NCI-H69 (cell line): ENCODE measurements at regions not wholly inside any gene's neighbourhood (a gene's known extent, or its start where the extent isn't known, plus 50 kb on each side); places are given as distances from the start of the nearest gene placed in this dataset.
"Not testable (repeated sequence)": the region's sequence is repeated elsewhere in the genome, so short reads cannot be mapped to it uniquely, and the experiment has no call there.

ENCODE experiments used
- DNase-seq: peaks from one replicate; lab custom pipeline; 2025; lab: John Stamatoyannopoulos, UW

DNA sequence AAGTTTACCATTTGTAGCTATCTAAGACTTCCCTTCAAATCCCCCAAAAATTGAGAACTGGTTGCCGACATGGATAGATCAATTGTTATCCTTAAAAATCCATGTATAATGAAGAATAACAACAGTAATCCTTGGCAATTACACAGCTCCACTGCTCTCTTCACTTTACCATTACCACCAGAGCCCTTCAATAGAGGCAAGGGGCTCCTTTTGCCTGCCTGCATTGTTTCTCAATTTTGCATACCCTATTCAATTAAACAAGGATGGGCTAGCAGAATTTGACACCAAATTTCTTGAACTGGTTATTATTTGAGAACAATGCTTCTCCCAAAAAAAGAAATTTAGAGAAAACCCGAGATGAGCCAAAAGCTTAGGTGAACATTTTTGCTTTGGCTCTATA lies 387.8 kb upstream of the PKN2 start:
- no peak for DNase-seq

DNA sequence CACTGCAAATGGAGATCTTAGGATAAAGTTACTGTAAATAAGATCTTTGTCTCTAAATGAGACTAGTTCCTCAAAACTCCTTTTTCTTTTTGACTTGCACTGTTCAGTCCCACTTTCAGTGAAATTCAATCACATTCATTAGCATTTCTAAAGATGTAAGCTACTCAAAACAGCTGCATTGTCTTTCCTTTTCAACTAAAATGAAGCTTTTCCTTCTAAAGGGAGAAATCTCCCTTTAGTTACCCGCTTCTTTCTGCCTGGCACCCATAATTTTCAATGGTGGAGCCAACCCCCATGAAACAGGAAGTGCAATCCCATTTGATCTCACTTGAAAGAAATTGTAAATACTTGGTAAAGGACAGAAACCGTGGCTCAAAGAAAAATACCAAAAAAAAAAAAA lies 387.4 kb upstream of the PKN2 start:
- DNase-seq: no peak

DNA sequence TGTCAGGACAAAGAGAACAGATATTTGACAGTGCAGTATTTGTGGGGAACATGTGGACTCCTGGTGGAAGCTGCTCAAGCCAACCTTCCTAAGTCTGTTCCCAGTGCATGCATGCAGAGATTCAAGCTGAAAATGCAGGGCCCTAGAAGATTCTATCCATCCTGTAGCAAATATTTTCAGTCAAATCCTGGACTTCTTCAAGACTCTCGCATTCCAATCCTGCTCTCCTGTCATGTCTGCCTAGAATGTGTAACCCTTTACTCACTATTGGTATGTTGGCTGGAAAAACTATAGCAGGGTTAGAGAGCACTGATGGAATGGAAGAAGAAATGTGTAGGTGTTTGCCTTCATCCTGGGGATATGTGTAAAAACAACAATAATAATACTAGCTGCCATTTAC lies 385.6 kb upstream of the PKN2 start:
- no peak for DNase-seq

DNA sequence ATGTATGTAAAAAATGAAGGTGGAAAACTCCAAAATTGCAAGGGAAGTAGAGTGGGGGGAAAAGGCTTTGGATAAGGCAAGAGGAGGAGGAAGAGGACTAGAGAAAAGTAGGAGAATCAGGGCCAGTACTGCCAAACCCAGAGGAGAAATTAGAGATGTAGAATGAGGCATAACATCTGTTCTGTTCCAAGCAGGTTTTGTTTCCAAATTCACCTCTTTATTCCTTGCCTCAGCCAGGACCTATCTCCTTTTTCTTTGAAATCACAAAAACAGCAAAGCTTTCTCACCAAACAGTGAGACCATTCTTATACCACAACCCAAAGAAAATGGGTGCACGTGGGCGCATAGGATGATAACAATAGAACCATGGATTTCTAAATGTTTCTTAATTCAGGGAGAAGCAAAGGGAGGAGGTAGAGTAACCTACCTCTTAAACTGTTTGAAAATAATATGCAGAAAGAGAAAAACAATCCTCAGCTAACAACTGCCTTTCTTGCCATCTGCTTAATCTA lies 383.3 kb upstream of the PKN2 start:
- no peak for DNase-seq

DNA sequence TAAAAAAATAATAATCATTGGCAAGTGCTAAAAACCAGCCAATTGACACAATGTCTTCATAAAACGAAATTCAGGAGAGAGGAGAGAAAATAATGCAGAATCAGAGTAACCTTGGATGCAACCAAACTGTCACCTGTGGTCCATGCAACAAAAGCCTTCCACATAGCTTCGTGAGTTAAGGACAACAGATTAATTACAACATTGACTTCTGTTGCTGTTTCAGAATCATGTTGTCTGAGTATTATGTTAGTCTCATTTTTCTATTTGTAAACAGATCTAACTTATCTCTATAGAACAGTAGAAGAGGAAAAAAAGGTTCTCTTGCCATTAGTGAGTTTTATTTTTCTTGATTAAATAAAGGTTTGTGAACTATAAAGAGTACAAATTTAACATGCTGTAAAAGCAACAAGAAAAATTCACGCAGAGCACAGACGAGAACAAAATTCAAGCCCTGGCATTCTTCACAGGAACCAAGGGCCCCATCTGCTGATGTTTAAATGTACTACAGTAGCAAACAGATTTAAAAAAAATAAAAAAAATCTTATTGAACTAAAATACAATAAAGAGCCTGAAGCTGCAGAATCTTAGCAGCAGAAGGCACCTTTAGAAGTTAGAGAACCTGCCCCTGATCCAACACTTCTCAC lies 381.1 kb upstream of the PKN2 start:
- peak; percentile 2 for DNase-seq

DNA sequence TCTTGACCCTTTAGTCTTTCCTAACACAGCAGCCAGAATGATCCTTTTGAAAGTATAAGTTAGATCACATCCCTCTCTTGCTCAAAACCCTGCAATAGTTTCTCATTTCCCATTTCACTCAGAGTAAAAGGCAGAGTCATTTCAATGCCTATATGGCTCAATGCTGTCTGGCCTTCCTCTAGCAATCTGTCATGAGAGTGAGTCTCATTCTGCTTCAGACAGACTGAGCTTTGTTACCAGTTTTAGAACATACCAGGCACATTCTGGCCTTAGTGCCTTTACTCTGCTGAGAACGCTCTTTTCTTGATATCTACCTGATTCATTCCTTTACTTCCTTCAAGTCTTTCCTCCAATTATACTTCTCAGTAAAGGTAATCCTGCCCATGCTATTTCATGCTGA lies 372.8 kb upstream of the PKN2 start:
- no peak for DNase-seq

DNA sequence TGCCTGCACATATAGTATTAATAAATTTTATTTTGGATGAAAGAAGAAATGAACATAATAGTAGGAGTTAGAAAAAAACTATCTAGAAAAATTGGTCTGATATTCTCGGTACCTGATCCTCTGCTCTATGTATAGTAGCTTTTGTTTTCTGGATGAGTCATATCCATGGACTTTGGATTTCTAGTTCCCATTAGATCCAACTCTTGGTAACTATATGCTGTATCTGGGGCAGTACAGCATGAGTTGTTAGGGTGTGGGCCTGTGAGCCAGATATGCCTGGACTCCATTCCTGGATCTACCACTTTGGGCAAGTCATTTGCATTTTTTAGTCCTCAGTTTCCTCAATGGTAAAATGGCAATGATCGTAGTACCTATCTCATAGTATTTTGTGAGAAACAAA lies 372.2 kb upstream of the PKN2 start:
- DNase-seq: no peak

DNA sequence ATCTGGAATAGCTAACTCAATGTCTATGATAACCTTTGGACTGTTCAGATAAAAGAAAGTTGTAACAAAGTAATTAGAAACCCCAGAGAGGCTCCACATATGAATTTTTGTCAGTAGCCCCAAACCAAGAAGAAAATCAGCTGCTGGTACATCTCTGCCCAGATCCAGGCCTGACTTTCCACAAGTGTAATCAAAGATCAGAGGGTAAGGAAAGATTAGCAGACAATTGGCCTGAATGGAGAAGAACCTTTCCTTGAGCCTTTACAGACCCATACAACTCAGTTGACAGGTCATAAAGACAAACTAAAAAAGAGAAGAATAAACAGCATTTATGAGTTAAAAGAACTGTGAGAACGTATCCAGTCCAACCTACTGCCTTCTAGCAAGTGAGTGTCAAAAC lies 366.7 kb upstream of the PKN2 start:
- DNase-seq: no peak

DNA sequence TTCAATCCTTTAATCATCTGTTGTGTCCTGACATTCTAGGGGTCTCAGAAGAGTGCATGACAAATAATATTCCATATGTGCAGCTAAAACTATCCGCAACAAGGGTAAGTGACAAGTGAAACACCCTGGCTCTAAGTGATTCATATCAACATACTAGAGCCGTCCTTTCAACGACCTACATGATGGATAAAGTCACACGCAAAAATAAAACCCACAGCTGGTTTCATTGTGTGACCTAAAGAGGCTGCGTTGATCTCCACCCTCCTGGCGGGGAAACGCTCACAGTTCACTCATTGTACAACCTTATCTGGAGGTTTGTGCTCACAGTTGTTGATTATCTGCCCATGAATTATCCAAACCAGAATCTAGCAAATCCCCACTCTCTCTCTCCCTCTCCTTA lies 365.3 kb upstream of the PKN2 start:
- DNase-seq: no peak

DNA sequence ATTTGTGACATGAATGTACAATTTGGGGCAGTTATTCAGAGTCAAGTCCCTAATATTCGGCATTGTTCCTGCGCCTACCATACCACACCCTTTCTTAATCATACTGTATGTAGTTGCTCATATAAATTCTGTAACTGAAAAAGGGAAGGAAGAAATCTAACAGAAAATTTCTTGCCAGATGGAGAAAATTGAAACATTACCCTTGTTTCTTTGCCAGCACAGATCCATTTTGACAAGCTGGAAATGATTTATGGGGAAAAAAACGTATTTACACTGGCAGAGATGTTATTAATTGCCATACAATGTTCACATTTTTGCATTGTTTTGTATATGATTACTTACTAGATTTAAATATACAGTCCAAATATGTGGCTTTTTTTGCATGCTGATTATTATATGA lies 363.8 kb upstream of the PKN2 start:
- peak; percentile 2 for DNase-seq

DNA sequence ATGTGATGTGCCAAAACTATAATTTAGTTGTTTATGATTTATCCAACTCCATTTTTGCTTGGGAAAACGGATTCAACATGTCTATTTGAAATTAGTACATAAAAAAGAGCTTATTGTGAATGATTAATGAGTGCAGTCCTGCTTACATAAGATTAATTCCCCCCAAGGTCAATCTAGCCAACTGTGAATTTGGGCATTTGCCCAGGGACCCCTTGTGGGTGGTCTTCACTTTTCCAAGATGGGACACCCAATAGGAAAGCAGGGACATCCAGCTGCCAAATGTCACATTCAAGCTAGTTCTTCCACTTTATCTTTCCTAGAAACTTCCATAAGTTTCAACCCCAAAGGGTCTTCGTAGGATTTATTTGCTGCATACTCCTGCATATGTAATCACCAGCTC lies 362.4 kb upstream of the PKN2 start:
- DNase-seq: no peak

DNA sequence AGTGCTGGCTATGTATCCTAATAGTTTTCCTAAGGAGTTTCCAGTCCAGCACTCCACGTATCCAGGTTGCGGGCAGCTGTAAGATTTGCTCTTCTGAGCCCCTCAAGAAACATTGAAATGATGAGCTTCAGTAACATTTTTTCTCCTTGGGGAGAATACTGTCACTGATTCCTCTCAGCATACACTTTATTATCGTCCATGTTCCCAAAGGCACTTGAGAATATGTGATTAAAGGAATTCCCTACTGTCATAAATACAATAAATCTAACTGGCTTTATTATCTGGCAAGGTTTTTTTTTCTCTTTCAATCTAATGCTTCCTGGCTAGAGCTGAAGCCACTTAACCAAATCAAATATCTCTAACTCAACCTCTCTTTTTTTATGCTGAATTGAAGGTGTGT lies 359.2 kb upstream of the PKN2 start:
- DNase-seq: no peak

DNA sequence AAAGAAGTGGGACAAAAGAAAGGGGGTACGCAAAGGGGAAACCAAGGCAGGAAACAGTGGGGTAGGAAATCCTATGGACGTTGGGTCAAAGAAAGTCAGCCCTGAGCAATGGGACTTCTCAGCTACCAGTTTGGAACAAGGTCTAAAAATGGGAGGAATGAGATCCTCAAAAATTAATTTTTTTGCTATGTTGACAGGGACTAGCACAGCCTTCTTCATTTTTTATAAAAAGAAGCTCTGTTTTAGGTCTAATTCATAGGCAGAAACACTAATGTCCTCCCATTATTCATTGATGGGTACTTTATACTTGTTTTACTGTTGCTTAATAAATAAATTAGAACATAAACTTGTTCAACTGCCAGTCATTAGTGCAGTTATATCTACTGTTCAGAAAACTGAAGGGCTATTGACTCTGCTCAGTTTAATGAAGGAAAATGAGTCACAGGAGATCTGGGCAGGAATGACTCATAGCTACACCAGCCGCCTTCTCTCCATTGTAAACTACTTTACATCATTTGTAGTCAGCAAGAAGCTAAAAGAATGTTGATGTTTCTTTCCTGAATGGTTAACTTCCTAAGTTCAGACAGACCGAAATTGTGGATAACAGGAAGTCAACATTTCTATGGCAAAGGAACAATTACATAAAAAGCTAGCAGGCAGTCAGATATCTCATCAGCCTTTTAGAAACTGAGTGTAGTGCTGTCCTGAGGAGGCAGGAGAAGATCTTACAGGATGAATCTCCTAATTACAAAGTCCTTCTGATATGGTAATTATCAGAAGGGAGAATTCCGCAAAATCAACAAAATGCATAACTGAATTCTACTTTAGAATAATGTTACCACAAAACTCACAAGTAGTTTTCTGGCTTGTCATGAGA lies 356.4 kb upstream of the PKN2 start:
- DNase-seq: no peak

DNA sequence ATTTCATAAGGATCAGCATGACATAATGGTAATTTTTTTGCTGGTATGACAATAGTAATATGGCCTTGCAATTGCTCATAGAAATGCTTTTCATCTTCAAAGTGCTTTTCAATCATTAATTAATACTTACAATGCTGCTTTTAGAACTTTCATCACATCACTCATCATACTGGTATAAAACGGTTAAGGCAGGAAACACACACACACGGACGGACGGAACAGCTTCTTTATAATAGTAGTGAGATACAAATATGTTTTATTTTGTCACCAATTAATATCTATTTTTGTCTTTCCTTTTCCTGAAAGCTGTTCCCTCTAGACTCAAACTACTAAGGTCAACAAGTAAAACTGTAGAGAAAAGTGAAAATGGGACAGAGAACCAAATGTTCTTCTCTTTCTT lies 353.9 kb upstream of the PKN2 start:
- DNase-seq: no peak

DNA sequence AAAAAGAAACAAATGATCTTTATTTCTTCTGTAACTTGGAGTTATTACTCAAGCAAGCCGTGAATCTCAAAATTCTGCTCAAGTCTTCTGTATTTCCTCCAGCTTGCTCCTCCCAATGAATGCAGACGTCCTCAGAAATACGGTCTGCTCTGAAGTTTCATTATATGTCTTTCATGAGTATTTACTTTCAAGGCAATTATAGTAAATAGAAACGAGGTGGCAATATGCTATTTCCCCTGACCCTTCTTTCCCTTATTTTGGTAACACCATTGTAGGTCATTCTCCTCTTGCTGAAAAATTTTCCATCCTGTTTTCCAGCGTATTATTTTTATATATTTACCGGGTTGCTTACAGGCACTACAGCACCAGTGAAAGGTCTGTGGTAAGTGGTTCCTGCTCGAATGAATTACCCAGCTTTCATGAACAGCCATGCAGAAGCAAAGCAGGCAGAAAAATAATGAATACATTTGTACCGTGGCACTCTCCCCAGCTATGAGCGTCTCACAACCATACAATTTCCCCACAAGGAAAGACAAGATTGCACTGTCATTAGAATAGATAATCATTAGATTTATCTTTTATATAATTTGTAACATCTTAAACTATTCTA lies 350.9 kb upstream of the PKN2 start:
- peak; percentile 5 for DNase-seq

DNA sequence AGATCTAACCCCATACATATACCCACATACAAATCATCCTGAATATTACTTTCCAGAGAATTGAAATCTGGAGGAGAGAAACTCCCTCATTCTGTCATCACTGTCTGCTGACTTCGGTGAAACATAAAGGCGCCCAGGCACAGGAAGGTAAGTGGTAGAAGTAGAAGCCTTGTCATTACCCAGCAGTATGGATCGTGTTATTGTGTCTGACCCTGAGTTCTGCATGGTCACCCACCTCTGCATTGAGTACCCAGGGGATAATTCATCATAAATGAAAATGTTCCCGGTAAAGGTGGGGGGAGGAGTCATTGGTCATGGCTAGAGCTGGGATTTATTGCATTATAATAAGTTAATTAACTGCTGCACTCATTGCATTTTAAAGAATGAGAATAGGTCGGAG lies 342.6 kb upstream of the PKN2 start:
- DNase-seq: peak; percentile 31

DNA sequence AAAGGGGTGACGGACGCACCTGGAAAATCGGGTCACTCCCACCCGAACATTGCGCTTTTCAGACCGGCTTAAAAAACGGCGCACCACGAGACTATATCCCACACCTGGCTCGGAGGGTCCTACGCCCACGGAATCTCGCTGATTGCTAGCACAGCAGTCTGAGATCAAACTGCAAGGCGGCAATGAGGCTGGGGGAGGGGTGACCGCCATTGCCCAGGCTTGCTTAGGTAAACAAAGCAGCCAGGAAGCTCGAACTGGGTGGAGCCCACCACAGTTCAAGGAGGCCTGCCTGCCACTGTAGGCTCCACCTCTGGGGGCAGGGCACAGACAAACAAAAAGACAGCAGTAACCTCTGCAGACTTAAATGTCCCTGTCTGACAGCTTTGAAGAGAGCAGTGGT lies 342.0 kb upstream of the PKN2 start:
- DNase-seq: not testable (repeated sequence)

DNA sequence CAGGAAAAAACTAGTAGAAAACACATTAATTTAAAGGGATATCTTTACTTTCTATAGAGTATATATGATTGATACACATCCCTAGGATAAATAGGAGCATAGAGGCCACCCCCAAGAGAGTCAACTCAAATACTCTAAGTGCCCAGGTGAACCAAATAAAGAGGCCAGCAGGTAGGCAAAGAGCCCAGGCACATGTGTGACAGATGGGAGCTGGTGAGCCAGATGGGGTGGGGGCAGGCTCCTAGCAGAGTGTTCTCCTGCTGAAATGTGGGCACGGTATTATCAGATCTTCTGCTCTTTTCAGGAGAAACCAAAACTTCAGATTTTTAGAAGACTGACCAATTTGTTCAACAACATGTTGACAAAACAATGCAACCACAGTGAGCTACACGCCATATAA lies 333.4 kb upstream of the PKN2 start:
- DNase-seq: peak; percentile 31

DNA sequence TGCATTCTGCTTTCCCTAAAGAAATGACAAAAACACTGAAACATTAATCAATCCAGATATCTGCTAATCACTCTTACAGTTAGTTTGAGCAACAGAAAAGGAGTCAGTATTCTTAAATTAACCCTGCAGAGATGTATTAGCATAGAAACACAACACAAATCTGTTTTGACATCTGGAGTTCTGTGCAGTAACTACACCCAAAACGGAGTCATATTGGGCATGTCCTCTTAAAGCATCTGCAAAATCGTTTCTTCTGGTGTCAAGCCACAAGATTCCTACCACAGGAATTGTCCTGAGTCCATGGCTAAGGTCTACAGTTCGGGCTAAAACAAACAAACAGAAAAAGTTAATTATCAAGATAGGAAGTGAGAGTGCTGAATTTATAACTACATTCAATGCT lies 332.1 kb upstream of the PKN2 start:
- DNase-seq: no peak

DNA sequence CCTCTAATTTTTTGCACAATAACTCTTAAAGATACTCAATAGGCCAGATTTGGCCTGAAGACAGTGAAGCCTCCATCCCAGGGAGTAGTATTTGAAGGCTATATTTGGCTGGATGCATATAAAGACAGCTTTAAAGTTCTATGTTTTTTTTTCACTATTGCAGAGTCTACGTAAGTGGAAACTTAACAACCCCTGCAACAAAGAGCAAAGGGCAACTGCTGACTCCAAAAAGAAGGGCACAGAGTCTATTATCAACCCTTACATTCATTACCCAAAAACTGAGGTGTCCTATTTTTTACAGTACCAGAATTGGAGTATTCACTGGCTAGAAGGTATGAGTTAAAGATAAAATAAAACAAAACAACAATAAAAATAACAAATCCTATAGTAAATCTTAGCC lies 329.8 kb upstream of the PKN2 start:
- no peak for DNase-seq

DNA sequence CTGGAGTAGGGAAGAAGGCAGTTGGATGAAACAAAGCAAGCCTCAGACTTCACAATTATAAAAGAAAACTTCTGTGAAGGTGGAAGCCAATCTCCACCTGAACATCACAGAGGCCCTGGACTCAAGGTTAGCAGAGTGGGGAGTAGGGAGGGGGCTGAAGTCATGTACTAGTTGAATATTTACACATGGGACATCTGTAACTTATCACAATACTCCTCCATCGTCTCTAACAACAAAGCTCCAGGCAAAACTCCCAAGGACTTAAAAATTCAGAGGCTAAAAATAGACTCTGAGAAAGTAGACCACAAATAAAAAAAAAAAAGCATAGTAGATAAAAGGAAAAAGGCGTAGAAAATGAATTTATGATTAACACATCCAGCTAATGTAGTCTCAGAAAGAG lies 326.3 kb upstream of the PKN2 start:
- no peak for DNase-seq

DNA sequence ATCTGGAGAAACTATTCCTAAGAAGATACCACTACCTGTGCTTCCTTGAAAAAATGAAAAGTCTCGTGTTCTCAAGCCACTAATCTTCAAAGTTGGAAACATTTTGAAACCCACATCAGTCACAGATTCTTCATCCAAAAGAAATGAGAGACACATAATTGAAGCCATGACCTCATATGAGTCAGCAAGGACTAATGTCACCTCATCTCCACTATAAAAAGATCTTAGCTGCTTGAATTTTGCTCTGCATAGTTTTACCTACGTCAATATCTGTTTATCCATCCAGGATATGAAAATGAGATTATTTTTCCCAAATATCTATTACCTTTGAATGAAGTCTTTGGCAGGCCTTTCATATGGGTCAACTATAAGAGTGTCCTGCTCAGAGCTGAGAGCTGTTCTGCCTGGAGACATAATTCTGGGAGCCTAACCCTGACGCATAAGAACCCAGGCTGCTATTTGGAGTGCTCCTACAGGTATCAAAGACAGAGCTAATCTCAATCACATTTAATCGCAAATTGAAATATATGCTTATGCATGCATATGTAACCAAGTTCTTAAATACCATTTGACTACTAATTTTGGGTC lies 312.5 kb upstream of the PKN2 start:
- no peak for DNase-seq

DNA sequence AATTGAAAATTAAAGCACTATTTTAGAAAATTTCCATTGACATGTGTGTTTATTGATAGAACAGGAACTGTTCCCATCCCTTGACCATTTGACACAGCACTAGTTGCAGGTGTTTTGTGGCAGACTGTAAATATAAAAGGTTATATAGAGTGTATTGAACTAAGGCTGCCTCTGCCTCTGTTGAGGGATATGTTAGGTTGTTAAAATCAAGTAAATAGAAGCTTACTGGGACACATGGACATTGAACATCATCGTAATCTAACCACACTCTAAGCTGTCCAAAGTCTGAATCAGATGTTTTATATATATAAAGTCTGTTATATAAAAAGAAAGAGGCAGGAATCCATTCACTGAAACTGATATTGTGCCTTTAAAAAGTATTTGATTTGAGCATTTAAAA lies 308.1 kb upstream of the PKN2 start:
- DNase-seq: no peak
